K562 (cell line): ENCODE measurements at regions not wholly inside any gene's neighbourhood (a gene's known extent, or its start where the extent isn't known, plus 50 kb on each side); places are given as distances from the start of the nearest gene placed in this dataset.

ENCODE experiments used
- ATAC-seq: fragments of 200-7000 bp; cut with Tn5 transposase; 3 replicates; pipeline ENCODE4 v1.9.1; 2020; ENCODE audit warnings: moderate library complexity
- BruUV-seq: library from RNA; stranded (reverse); fragments of 400-500 nt; replicated peaks from 2 replicates; lab custom pipeline; 2021; lab: Mats Ljungman, UMichigan
- CTCF ChIA-PET: fragments of 300-600 bp; formaldehyde crosslinking; extraction: SDS; loops from one replicate; lab custom pipeline; 2021; ENCODE audit warnings: low intra/inter-chr PET ratio; lab: Yijun Ruan, JAX
- POLR2A ChIA-PET: fragments of 300-600, 350-650 bp; sonication (Branson Sonifier 250); formaldehyde crosslinking; extraction: SDS; loops from one replicate; lab custom pipeline; 2021; ENCODE audit warnings: antibody characterized with exemption, inconsistent platforms; lab: Yijun Ruan, JAX
- DNase-seq, 4 experiments: peaks; one replicate each; pipeline versions ENCODE4 v3.0.0 to v3.0.0-alpha.2; 2011 to 2018; ENCODE audit warnings: low spot score in 3 of 4, mixed read lengths in 3 of 4; ENCODE audit errors: extremely low read depth in 1 of 4
- FAIRE-seq: peaks from 2 replicates; lab custom pipeline; 2011; peaks lifted over from hg19 to GRCh38; lab: Jason Lieb, UNC
- H2AFZ ChIP-seq: 2 replicates; pipeline ENCODE4 v1.6.0; 2011; ENCODE audit warnings: low read depth, low read length, control low read depth, inconsistent platforms
- H3K27ac ChIP-seq: fragments of 200-600 bp; 3 replicates; pipeline ENCODE4 v1.8.0; 2011; ENCODE audit warnings: low read depth, mild to moderate bottlenecking, control low read depth, inconsistent platforms, low read length, moderate library complexity, mixed read lengths; ENCODE audit errors: extremely low read depth
- H3K27me3 ChIP-seq, 2 experiments: fragments of 300-600 bp in 1 of 2; 2 replicates in 1 of 2; 3 replicates in 1 of 2; pipeline versions ENCODE4 v1.6.0 to v1.8.0; 2011; ENCODE audit warnings: inconsistent platforms in 2 of 2, low read length in 2 of 2, mild to moderate bottlenecking in 1 of 2, mixed read lengths in 1 of 2, moderate library complexity in 1 of 2; ENCODE audit not compliant: control insufficient read depth in 2 of 2, insufficient read depth in 2 of 2
- H3K36me3 ChIP-seq: fragments of 300-600 bp; 3 replicates; pipeline ENCODE4 v1.8.0; 2011; ENCODE audit warnings: mild to moderate bottlenecking, low read length, inconsistent platforms; ENCODE audit not compliant: control insufficient read depth, insufficient read depth
- H3K4me1 ChIP-seq, 2 experiments: fragments of 200-600 bp in 1 of 2; replicated peaks in 1 of 2; 2 replicates in 1 of 2; 3 replicates in 1 of 2; pipeline versions ENCODE4 v1.5.1 to v1.8.0; 2011; ENCODE audit warnings: inconsistent platforms in 2 of 2, low read length in 2 of 2, mild to moderate bottlenecking in 1 of 2, mixed read lengths in 1 of 2, moderate library complexity in 1 of 2; ENCODE audit not compliant: control insufficient read depth in 2 of 2, insufficient read depth in 2 of 2
- H3K4me2 ChIP-seq: 2 replicates; pipeline ENCODE4 v1.6.1; 2011; ENCODE audit warnings: low read length, control low read depth, inconsistent platforms, mixed read lengths; ENCODE audit not compliant: insufficient read depth
- H3K4me3 ChIP-seq: fragments of 200-600 bp; sonication (generic), shearing (Covaris generic); 2 replicates; pipeline ENCODE4 v1.5.1; 2016; ENCODE audit warnings: control low read depth, inconsistent platforms
- H3K79me2 ChIP-seq: fragments of 200-600 bp; 3 replicates; pipeline ENCODE4 v1.8.0; 2011; ENCODE audit warnings: low read length, inconsistent platforms; ENCODE audit not compliant: control insufficient read depth, insufficient read depth
- H3K9ac ChIP-seq, 2 experiments: 2 replicates each; pipeline versions ENCODE4 v1.6.0 to v1.6.1; 2011; ENCODE audit warnings: low read depth in 2 of 2, low read length in 2 of 2, control low read depth in 1 of 2, inconsistent platforms in 1 of 2, mild to moderate bottlenecking in 1 of 2, mixed read lengths in 1 of 2; ENCODE audit not compliant: insufficient read depth in 1 of 2
- H3K9me1 ChIP-seq: one replicate; pipeline ENCODE4 v1.6.0; 2011; ENCODE audit warnings: inconsistent platforms, mild to moderate bottlenecking, low read length, moderate library complexity; ENCODE audit not compliant: control insufficient read depth, insufficient read depth
- H3K9me3 ChIP-seq: replicated peaks from 2 replicates; pipeline ENCODE4 v1.5.1; 2011; ENCODE audit warnings: low read depth, low read length, inconsistent platforms; ENCODE audit not compliant: control insufficient read depth, insufficient read depth
- H4K20me1 ChIP-seq: replicated peaks from 2 replicates; pipeline ENCODE4 v1.6.1; 2011; ENCODE audit warnings: low read length, inconsistent platforms, mixed read lengths; ENCODE audit not compliant: control insufficient read depth, insufficient read depth
- BCL6 ChIP-seq: fragments of 250-450 bp; sonication (Bioruptor Pico); IDR thresholded peaks from 2 replicates; pipeline ENCODE4 v1.4.0; 2020
- BRD4 ChIP-seq: fragments of 200-600 bp; sonication (generic); IDR thresholded peaks from 2 replicates; pipeline ENCODE4 v1.6.1; 2017; ENCODE audit warnings: inconsistent platforms
- CAMTA2 ChIP-seq: fragments of 250-450 bp; sonication (Bioruptor Pico); conservative IDR thresholded peaks from 2 replicates; pipeline ENCODE4 v1.5.1; 2022
- CTCFL ChIP-seq: IDR thresholded peaks from 2 replicates; pipeline ENCODE4 v1.6.1; 2011; ENCODE audit warnings: borderline replicate concordance, low read depth, mild to moderate bottlenecking, moderate library complexity, low read length; ENCODE audit not compliant: insufficient read depth, poor library complexity, severe bottlenecking
- DACH1 ChIP-seq: fragments of 450-650 bp; IDR thresholded peaks from 2 replicates; pipeline ENCODE4 v1.6.1; 2018; ENCODE audit not compliant: partially characterized antibody
- ESRRB ChIP-seq: fragments of 250-450 bp; sonication (Bioruptor Pico); IDR thresholded peaks from 2 replicates; pipeline ENCODE4 v1.5.0; 2020; ENCODE audit warnings: mild to moderate bottlenecking, moderate library complexity, borderline replicate concordance
- HDAC6 ChIP-seq: IDR thresholded peaks from 2 replicates; pipeline ENCODE4 v1.6.1; 2012; ENCODE audit warnings: low read depth, mild to moderate bottlenecking, control low read depth, inconsistent platforms, low read length, moderate library complexity
- KDM2B ChIP-seq: fragments of 250-450 bp; sonication (Bioruptor Pico); IDR thresholded peaks from 2 replicates; pipeline ENCODE4 v1.8.0; 2021; ENCODE audit warnings: mild to moderate bottlenecking, moderate library complexity
- SMARCC2 ChIP-seq: fragments of 450-650 bp; IDR thresholded peaks from 2 replicates; pipeline ENCODE4 v1.6.1; 2017; ENCODE audit warnings: antibody characterized with exemption, moderate library complexity, mild to moderate bottlenecking, low read depth
- TAF9B ChIP-seq: fragments of 450-650 bp; IDR thresholded peaks from 2 replicates; pipeline ENCODE4 v1.6.1; 2018; ENCODE audit warnings: mild to moderate bottlenecking; ENCODE audit not compliant: partially characterized antibody
- TEAD1 ChIP-seq, 2 experiments: fragments of 450-650 bp in 1 of 2; sonication (generic) in 1 of 2; formaldehyde crosslinking; IDR thresholded peaks; 2 replicates each; pipeline versions ENCODE4 v1.4.0 to v1.8.0; 2020 to 2022; ENCODE audit warnings: mild to moderate bottlenecking in 2 of 2, missing genetic modification reagents in 1 of 2
- XRCC3 ChIP-seq: fragments of 450-650 bp; IDR thresholded peaks from 2 replicates; pipeline ENCODE4 v1.6.1; 2017; ENCODE audit warnings: mild to moderate bottlenecking, moderate library complexity
- WGBS: fragments of 100-300 bp; shearing (Covaris generic); methylation state at CpG from one replicate; pipeline ENCODE4 v1.1.6; 2016; ENCODE audit warnings: low coverage, mixed read lengths; ENCODE audit not compliant: insufficient coverage; ENCODE audit errors: missing lambda C conversion rate; 5-methylcytosine and 5-hydroxymethylcytosine counted together
- in situ Hi-C: fragments of 300-500 bp; cut with MboI; formaldehyde crosslinking; loops from 4 replicates; pipeline ENCODE4 v1.15.0; 2018; ENCODE audit warnings: inconsistent platforms, mixed read lengths
- intact Hi-C: fragments of 100-400 bp; cut with micrococcal nuclease; formaldehyde crosslinking; loops from 2 replicates; pipeline ENCODE4 v1.14.2; 2022
- TF ChIP-seq, protein P1 (sequence below): fragments of 450-650 bp; conservative IDR thresholded peaks from 2 replicates; pipeline ENCODE4 v1.6.1; 2016; ENCODE audit warnings: missing genetic modification characterization, low read depth, mild to moderate bottlenecking, control low read depth, missing compliant biosample characterization

DNA sequence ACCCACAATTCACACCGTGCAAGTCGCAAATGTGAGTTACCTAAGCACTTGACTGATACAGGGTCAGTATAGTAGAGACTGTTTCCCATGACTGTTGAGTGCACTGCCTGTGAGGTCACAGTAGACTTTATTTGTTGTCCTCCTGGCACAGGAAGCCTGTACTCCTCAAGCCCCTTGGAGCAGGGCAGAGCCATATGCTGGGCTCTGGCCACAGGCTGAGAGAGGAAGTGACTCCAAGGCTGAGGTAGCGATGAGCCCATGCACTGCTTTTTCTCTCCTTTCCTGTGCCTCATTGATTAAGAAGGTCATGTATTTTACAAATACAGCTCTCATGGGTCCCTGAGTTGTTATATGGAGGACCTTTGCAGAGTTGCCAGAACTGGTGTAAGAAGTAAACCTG lies 287.7 kb downstream of the SRBD1 start:
- Histone ChIP-seq H2AFZ (no peak overlapping the region), H3K4me1 (no peaks in the 10 kb centered on the region), H3K36me3 (no peaks in the 10 kb centered on the region), H3K27ac (no peak overlapping the region), H4K20me1 (no peaks in the 10 kb centered on the region), H3K9me1 (no peaks in the 10 kb centered on the region), H3K4me2 (no peak overlapping the region), H3K4me3 (no peak overlapping the region), H3K79me2 (no peaks in the 10 kb centered on the region), H3K9ac (no peak overlapping the region), H3K9me3 (no peaks in the 10 kb centered on the region), H3K27me3 (peaks cover 20 to 48% of the 10 kb centered on the region in 2 experiments)
- no peak for ATAC-seq
- BruUV-seq = no TSS peak
- in situ Hi-C loops (no loop called here), intact Hi-C loops (no loop called here)
- ChIA-PET POLR2A (no interaction called here), CTCF (no interaction called here)
- FAIRE-seq = no peak
- WGBS = 4% methylated on average over 3 of the region's 3 CpGs
- DNase-seq = no peak
- TF ChIP-seq, protein P1, sequence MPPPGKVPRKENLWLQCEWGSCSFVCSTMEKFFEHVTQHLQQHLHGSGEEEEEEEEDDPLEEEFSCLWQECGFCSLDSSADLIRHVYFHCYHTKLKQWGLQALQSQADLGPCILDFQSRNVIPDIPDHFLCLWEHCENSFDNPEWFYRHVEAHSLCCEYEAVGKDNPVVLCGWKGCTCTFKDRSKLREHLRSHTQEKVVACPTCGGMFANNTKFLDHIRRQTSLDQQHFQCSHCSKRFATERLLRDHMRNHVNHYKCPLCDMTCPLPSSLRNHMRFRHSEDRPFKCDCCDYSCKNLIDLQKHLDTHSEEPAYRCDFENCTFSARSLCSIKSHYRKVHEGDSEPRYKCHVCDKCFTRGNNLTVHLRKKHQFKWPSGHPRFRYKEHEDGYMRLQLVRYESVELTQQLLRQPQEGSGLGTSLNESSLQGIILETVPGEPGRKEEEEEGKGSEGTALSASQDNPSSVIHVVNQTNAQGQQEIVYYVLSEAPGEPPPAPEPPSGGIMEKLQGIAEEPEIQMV (tag) = no peak
- TF ChIP-seq CAMTA2 (no peak), CTCFL (no peak), HDAC6 (no peak), TEAD1 (CRISPR knock-in tag; IDR thresholded peaks at IDR 0.05) (no peak), TAF9B (no peak), ESRRB (CRISPR knock-in tag) (no peak), XRCC3 (no peak), DACH1 (no peak), BCL6 (no peak), KDM2B (CRISPR knock-in tag) (no peak), SMARCC2 (no peak), BRD4 (no peak)
